ENCODE measurements at regions not wholly inside any gene's neighbourhood (a gene's known extent, or its start where the extent isn't known, plus 50 kb on each side); places are given as distances from the start of the nearest gene placed in this dataset.
"Not testable (repeated sequence)": the region's sequence is repeated elsewhere in the genome, so short reads cannot be mapped to it uniquely, and the experiment has no call there.

- not testable (repeated sequence) for H3K27ac Mint-ChIP-seq; ATAC-seq (ENCODE audit: low read depth in 2 of 2); H3K27me3 Mint-ChIP-seq; H3K4me1 Mint-ChIP-seq; H3K9me3 Mint-ChIP-seq; DNase-seq; H3K4me3 Mint-ChIP-seq
- H3K36me3 Mint-ChIP-seq: peaks cover 4 to 18% of the 10 kb centered on the region in 2 donors
Measured at GRCh38 chr1:148432318-148432717, 50.8 kb downstream of the PPIAL4G start.

- ATAC-seq (ENCODE audit: low read depth in 2 of 2); H3K4me3 Mint-ChIP-seq; H3K4me1 Mint-ChIP-seq; H3K9me3 Mint-ChIP-seq; DNase-seq; H3K27me3 Mint-ChIP-seq: not testable (repeated sequence)
- H3K36me3 Mint-ChIP-seq: peaks cover 6 to 18% of the 10 kb centered on the region in 2 donors
- H3K27ac Mint-ChIP-seq: peak overlapping the region in 1 of 6 donors; percentile 33
Measured at GRCh38 chr1:148429856-148430255, 53.2 kb downstream of the PPIAL4G start.

GRCh38 chr1:148426940-148427611 lies 56.0 kb downstream of the PPIAL4G start:
- not testable (repeated sequence) for H3K4me3 Mint-ChIP-seq; H3K9me3 Mint-ChIP-seq; ATAC-seq (ENCODE audit: low read depth in 2 of 2); DNase-seq; H3K27me3 Mint-ChIP-seq
- H3K36me3 Mint-ChIP-seq: peaks cover 10 to 11% of the 10 kb centered on the region in 2 donors
- H3K4me1 Mint-ChIP-seq: peaks cover 5 to 14% (median 10%) of the 10 kb centered on the region in 3 donors
- peak overlapping the region in 2 of 6 donors; percentile 10 to 44 for H3K27ac Mint-ChIP-seq

GRCh38 chr1:148426385-148426784 lies 56.7 kb downstream of the PPIAL4G start:
- H3K27ac Mint-ChIP-seq: peak overlapping the region in 1 of 6 donors; percentile 21
- peaks cover 5 to 14% (median 7%) of the 10 kb centered on the region in 3 donors for H3K4me1 Mint-ChIP-seq
- ATAC-seq (ENCODE audit: low read depth in 2 of 2); H3K9me3 Mint-ChIP-seq; H3K27me3 Mint-ChIP-seq; DNase-seq; H3K4me3 Mint-ChIP-seq: not testable (repeated sequence)
- peaks cover 10 to 11% of the 10 kb centered on the region in 2 donors for H3K36me3 Mint-ChIP-seq

GRCh38 chr1:148424143-148425003 lies 58.7 kb downstream of the PPIAL4G start:
- not testable (repeated sequence) for H3K27me3 Mint-ChIP-seq; ATAC-seq (ENCODE audit: low read depth in 2 of 2); H3K9me3 Mint-ChIP-seq; DNase-seq; H3K4me3 Mint-ChIP-seq
- Mint-ChIP-seq H3K27ac (peak overlapping the region in 1 of 6 donors; percentile 34), H3K4me1 (peaks cover 5 to 14% (median 7%) of the 10 kb centered on the region in 3 donors), H3K36me3 (peaks cover 10 to 11% of the 10 kb centered on the region in 2 donors)

GRCh38 chr1:148422921-148423320 lies 60.2 kb downstream of the PPIAL4G start:
- not testable (repeated sequence) for H3K27me3 Mint-ChIP-seq; DNase-seq; H3K9me3 Mint-ChIP-seq; ATAC-seq (ENCODE audit: low read depth in 2 of 2); H3K27ac Mint-ChIP-seq; H3K4me3 Mint-ChIP-seq
- H3K4me1 Mint-ChIP-seq: peaks cover 5 to 14% (median 7%) of the 10 kb centered on the region in 3 donors
- peaks cover 0 to 11% of the 10 kb centered on the region in 2 donors for H3K36me3 Mint-ChIP-seq

GRCh38 chr1:148417241-148417640 lies 65.9 kb downstream of the PPIAL4G start:
- not testable (repeated sequence) for ATAC-seq (ENCODE audit: low read depth in 2 of 2); H3K9me3 Mint-ChIP-seq; DNase-seq; H3K36me3 Mint-ChIP-seq; H3K27ac Mint-ChIP-seq; H3K4me1 Mint-ChIP-seq; H3K27me3 Mint-ChIP-seq; H3K4me3 Mint-ChIP-seq

- not testable (repeated sequence) for ATAC-seq (ENCODE audit: low read depth in 2 of 2); DNase-seq; H3K27me3 Mint-ChIP-seq; H3K27ac Mint-ChIP-seq; H3K4me1 Mint-ChIP-seq; H3K4me3 Mint-ChIP-seq
- Mint-ChIP-seq H3K36me3 (peaks cover 5 to 12% of the 10 kb centered on the region in 2 donors), H3K9me3 (peaks cover 0 to 16% (median 6%) of the 10 kb centered on the region in 7 donors)
Measured at GRCh38 chr1:148413385-148413784, 69.7 kb downstream of the PPIAL4G start.

- H3K36me3 Mint-ChIP-seq; DNase-seq; H3K9me3 Mint-ChIP-seq; H3K27me3 Mint-ChIP-seq; ATAC-seq (ENCODE audit: low read depth in 2 of 2): not testable (repeated sequence)
- Mint-ChIP-seq H3K4me1 (peaks cover 20 to 29% (median 23%) of the 10 kb centered on the region in 3 donors), H3K27ac (peak overlapping the region in 2 of 6 donors; percentile 30 to 32), H3K4me3 (peak overlapping the region in 3 of 8 donors; percentile 16 to 67 (median 63))
Measured at GRCh38 chr1:148404786-148405568, 78.1 kb downstream of the PPIAL4G start.

- not testable (repeated sequence) for ATAC-seq (ENCODE audit: low read depth in 2 of 2); DNase-seq; H3K27me3 Mint-ChIP-seq; H3K9me3 Mint-ChIP-seq; H3K36me3 Mint-ChIP-seq
- H3K4me1 Mint-ChIP-seq: peaks cover 20 to 29% (median 27%) of the 10 kb centered on the region in 3 donors
- peak overlapping the region in 5 of 8 donors; percentile 34 to 77 (median 40) for H3K4me3 Mint-ChIP-seq
- H3K27ac Mint-ChIP-seq: peak overlapping the region in 3 of 6 donors; percentile 63 to 97 (median 71)
Measured at GRCh38 chr1:148403925-148404324, 79.2 kb downstream of the PPIAL4G start.

GRCh38 chr1:148403085-148403456 lies 80.0 kb downstream of the PPIAL4G start:
- H3K4me3 Mint-ChIP-seq: peak overlapping the region; percentile 86 to 100 (median 99)
- not testable (repeated sequence) for H3K36me3 Mint-ChIP-seq; DNase-seq; H3K27me3 Mint-ChIP-seq; H3K9me3 Mint-ChIP-seq; ATAC-seq (ENCODE audit: low read depth in 2 of 2)
- peak overlapping the region; percentile 98 to 100 (median 100) for H3K27ac Mint-ChIP-seq
- H3K4me1 Mint-ChIP-seq: peaks cover 18 to 30% (median 29%) of the 10 kb centered on the region in 3 donors

- Mint-ChIP-seq H3K4me3 (peak overlapping the region; percentile 86 to 100 (median 99)), H3K4me1 (peaks cover 17 to 31% (median 29%) of the 10 kb centered on the region in 3 donors), H3K27ac (peak overlapping the region; percentile 98 to 100 (median 100))
- not testable (repeated sequence) for H3K27me3 Mint-ChIP-seq, H3K9me3 Mint-ChIP-seq, H3K36me3 Mint-ChIP-seq
- DNase-seq: peak; percentile 84
- peak; percentile 95 for ATAC-seq (ENCODE audit: low read depth in 2 of 2)
Measured at GRCh38 chr1:148402152-148403084, 80.7 kb downstream of the PPIAL4G start.
